Erythroblast (primary cell): ENCODE measurements at regions not wholly inside any gene's neighbourhood (a gene's known extent, or its start where the extent isn't known, plus 50 kb on each side); places are given as distances from the start of the nearest gene placed in this dataset.

Experiments
- GATA1 ChIP-seq: IDR thresholded peaks from 2 replicates; pipeline ENCODE4 v1.6.1; 2011; ENCODE audit warnings: low read depth, mild to moderate bottlenecking, control low read depth, low read length, moderate library complexity
- POLR2A ChIP-seq: IDR thresholded peaks from 2 replicates; pipeline ENCODE4 v1.6.1; 2011; ENCODE audit warnings: mild to moderate bottlenecking, low read length

- TF ChIP-seq POLR2A, result no peak
- TF ChIP-seq GATA1, result no peak
Observed at GRCh38 chr6:27154696-27155095, 92.8 kb upstream of the PRSS16 start.
